Omental fat pad (tissue), 3 donors: ENCODE measurements at regions not wholly inside any gene's neighbourhood (a gene's known extent, or its start where the extent isn't known, plus 50 kb on each side); places are given as distances from the start of the nearest gene placed in this dataset.

Source experiments
- ATAC-seq: fragments of 150-250 bp; one replicate; pipeline ENCODE4 v1.9.1; 2016; ENCODE audit warnings: mild to moderate bottlenecking, moderate library complexity; ENCODE audit not compliant: low FRiP score
- DNase-seq: peaks from one replicate; pipeline ENCODE4 v3.0.0-alpha.2; 2019; ENCODE audit warnings: low spot score
- CTCF ChIP-seq, 3 donors: fragments of 450-650 bp; IDR thresholded peaks; one replicate each; pipeline ENCODE4 v1.5.1; 2016 to 2017; ENCODE audit warnings: antibody characterized with exemption in 3 of 3, mild to moderate bottlenecking in 3 of 3, moderate library complexity in 2 of 3

GRCh38 chrX:20829665-20830491 is 544.3 kb upstream of the CNKSR2 start:
- ATAC-seq (no peak), DNase-seq (no peak)
- TF ChIP-seq CTCF (IDR thresholded peaks at IDR 0.05), result no peak

- no peak for TF ChIP-seq CTCF (IDR thresholded peaks at IDR 0.05)
- DNase-seq (no peak), ATAC-seq (no peak)
These were observed 548.2 kb upstream of the CNKSR2 start for GRCh38 chrX:20825984-20826383.

- TF ChIP-seq CTCF (IDR thresholded peaks at IDR 0.05), result no peak
These were observed 537.3 kb upstream of the RPS6KA3 start for GRCh38 chrX:20803971-20804370.

GRCh38 chrX:20802036-20802435 is 535.3 kb upstream of the RPS6KA3 start:
- no peak for DNase-seq
- no peak for TF ChIP-seq CTCF (IDR thresholded peaks at IDR 0.05)
- ATAC-seq, result no peak

More at GRCh38 chrX:20803971-20804370, 537.3 kb upstream of the RPS6KA3 start:
- no peak for ATAC-seq
- no peak for DNase-seq

GRCh38 chrX:20796450-20796849 is 529.7 kb upstream of the RPS6KA3 start:
- no peak for DNase-seq
- ATAC-seq, result no peak

GRCh38 chrX:20789103-20789502 is 522.4 kb upstream of the RPS6KA3 start:
- ATAC-seq, result no peak
- DNase-seq, result no peak
- no peak for TF ChIP-seq CTCF (IDR thresholded peaks at IDR 0.05)

More at GRCh38 chrX:20796450-20796849, 529.7 kb upstream of the RPS6KA3 start:
- no peak for TF ChIP-seq CTCF (IDR thresholded peaks at IDR 0.05)

- no peak for ATAC-seq
- no peak for DNase-seq
- no peak for TF ChIP-seq CTCF (IDR thresholded peaks at IDR 0.05)
These were observed 500.6 kb upstream of the RPS6KA3 start for GRCh38 chrX:20767346-20767745.
